Endothelial cell of umbilical vein (primary cell): ENCODE measurements at regions not wholly inside any gene's neighbourhood (a gene's known extent, or its start where the extent isn't known, plus 50 kb on each side); places are given as distances from the start of the nearest gene placed in this dataset.

Experiments
- BruUV-seq: library from RNA; stranded (reverse); fragments of 400-500 nt; replicated peaks from 2 replicates; lab custom pipeline; 2021; lab: Mats Ljungman, UMichigan
- CTCF ChIA-PET: fragments of 300-600, 350-600 bp; sonication (Branson Sonifier 250); formaldehyde crosslinking; loops from one replicate; lab custom pipeline; 2021; ENCODE audit warnings: antibody characterized with exemption, inconsistent platforms; lab: Charles Lee
- POLR2A ChIA-PET: fragments of 300-600, 350-600 bp; sonication (Branson Sonifier 250); formaldehyde crosslinking; loops from one replicate; lab custom pipeline; 2021; ENCODE audit warnings: antibody characterized with exemption, inconsistent platforms; lab: Charles Lee
- DNase-seq: peaks from one replicate; pipeline ENCODE4 v3.0.0-alpha.2; 2011; ENCODE audit warnings: low read depth, low spot score
- FAIRE-seq: peaks from 2 replicates; lab custom pipeline; 2011; peaks lifted over from hg19 to GRCh38; lab: Jason Lieb, UNC
- H2AFZ ChIP-seq: 2 replicates; pipeline ENCODE4 v1.6.0; 2012; ENCODE audit warnings: low read depth, low read length, control low read depth, inconsistent platforms
- H3K27ac ChIP-seq: 2 replicates; pipeline ENCODE4 v1.5.1; 2011; ENCODE audit warnings: low read depth, mild to moderate bottlenecking, control low read depth, low read length, moderate library complexity; ENCODE audit not compliant: insufficient read depth
- H3K27me3 ChIP-seq, 2 experiments: 2 replicates each; pipeline versions ENCODE4 v1.6.0 to v1.6.1; 2011; ENCODE audit warnings: low read length in 2 of 2, mixed read lengths in 1 of 2; ENCODE audit not compliant: control insufficient read depth in 2 of 2, insufficient read depth in 2 of 2
- H3K36me3 ChIP-seq, 2 experiments: 2 replicates in 1 of 2; 3 replicates in 1 of 2; pipeline ENCODE4 v1.5.1; 2011; ENCODE audit warnings: low read length in 2 of 2, mild to moderate bottlenecking in 1 of 2, moderate library complexity in 1 of 2; ENCODE audit not compliant: control insufficient read depth in 2 of 2, insufficient read depth in 2 of 2; ENCODE audit errors: extremely low read depth in 1 of 2
- H3K4me1 ChIP-seq: 3 replicates; pipeline ENCODE4 v1.5.1; 2011; ENCODE audit warnings: mild to moderate bottlenecking, low read length; ENCODE audit not compliant: control insufficient read depth, insufficient read depth; ENCODE audit errors: extremely low read depth
- H3K4me2 ChIP-seq: 2 replicates; pipeline ENCODE4 v1.6.1; 2011; ENCODE audit warnings: low read length, control low read depth, mixed read lengths; ENCODE audit not compliant: insufficient read depth
- H3K4me3 ChIP-seq, 3 experiments: fragments of 200-600 bp in 1 of 3; sonication (generic), shearing (Covaris generic) in 1 of 3; replicated peaks in 1 of 3; 2 replicates each; pipeline ENCODE4 v1.5.1; 2011 to 2016; ENCODE audit warnings: control low read depth in 3 of 3, low read length in 3 of 3, mild to moderate bottlenecking in 2 of 3, inconsistent platforms in 1 of 3, low read depth in 1 of 3, moderate library complexity in 1 of 3; ENCODE audit not compliant: insufficient read depth in 1 of 3
- H3K79me2 ChIP-seq: 2 replicates; pipeline ENCODE4 v1.6.0; 2012; ENCODE audit warnings: low read length, inconsistent platforms; ENCODE audit not compliant: control insufficient read depth, insufficient read depth
- H3K9ac ChIP-seq: replicated peaks from 2 replicates; pipeline ENCODE3; 2011; ENCODE audit warnings: low read length, control low read depth; ENCODE audit not compliant: insufficient read depth; ENCODE audit errors: extremely low read depth
- H3K9me1 ChIP-seq: replicated peaks from 3 replicates; pipeline ENCODE4 v1.6.0; 2011; ENCODE audit warnings: mild to moderate bottlenecking, low read length; ENCODE audit not compliant: control insufficient read depth, insufficient read depth; ENCODE audit errors: extremely low read depth
- H3K9me3 ChIP-seq: replicated peaks from 2 replicates; pipeline ENCODE4 v1.5.1; 2012; ENCODE audit warnings: low read length, inconsistent platforms; ENCODE audit not compliant: control insufficient read depth, insufficient read depth
- H4K20me1 ChIP-seq: replicated peaks from 2 replicates; pipeline ENCODE3; 2011; ENCODE audit warnings: mild to moderate bottlenecking, low read length; ENCODE audit not compliant: control insufficient read depth, insufficient read depth; ENCODE audit errors: extremely low read depth
- CTCF ChIP-seq, 2 donors: IDR thresholded peaks; 1 replicate in 1 of 2; 2 replicates in 1 of 2; pipeline ENCODE4 v1.5.1; 2011; ENCODE audit warnings: low read length in 2 of 2, mild to moderate bottlenecking in 2 of 2, moderate library complexity in 2 of 2, control low read depth in 1 of 2, inconsistent platforms in 1 of 2, low read depth in 1 of 2; ENCODE audit not compliant: insufficient read depth in 1 of 2; ENCODE audit errors: extremely low read depth in 1 of 2
- EZH2 ChIP-seq: IDR thresholded peaks from 2 replicates; pipeline ENCODE4 v1.6.1; 2012; ENCODE audit warnings: borderline replicate concordance, low read depth, mild to moderate bottlenecking, moderate library complexity, low read length, inconsistent platforms; ENCODE audit not compliant: severe bottlenecking
- FOS ChIP-seq: IDR thresholded peaks from 2 replicates; pipeline ENCODE4 v1.6.1; 2011; ENCODE audit warnings: mild to moderate bottlenecking, low read length, moderate library complexity, borderline replicate concordance; ENCODE audit not compliant: insufficient read depth
- GATA2 ChIP-seq: IDR thresholded peaks from 2 replicates; pipeline ENCODE4 v1.7.0; 2011; ENCODE audit warnings: low read depth, mild to moderate bottlenecking, moderate library complexity, mixed read lengths, low read length; ENCODE audit not compliant: insufficient read length, insufficient read depth
- JUN ChIP-seq: IDR thresholded peaks from 2 replicates; pipeline ENCODE4 v1.6.1; 2011; ENCODE audit warnings: borderline replicate concordance, low read depth; ENCODE audit not compliant: insufficient read length, insufficient read depth
- MAX ChIP-seq: IDR thresholded peaks from 2 replicates; pipeline ENCODE4 v1.6.1; 2011; ENCODE audit not compliant: insufficient read depth, insufficient read length
- MYC ChIP-seq: IDR thresholded peaks from one replicate; pipeline ENCODE4 v1.6.1; 2011; ENCODE audit warnings: mild to moderate bottlenecking, low read depth, low read length
- POLR2A ChIP-seq: IDR thresholded peaks from 2 replicates; pipeline ENCODE4 v1.6.1; 2012; ENCODE audit warnings: low read depth, mild to moderate bottlenecking, control low read depth, low read length
- POLR2AphosphoS5 ChIP-seq: IDR thresholded peaks from 2 replicates; pipeline ENCODE4 v1.6.1; 2012; ENCODE audit warnings: low read depth, mild to moderate bottlenecking, control low read depth, low read length, moderate library complexity; ENCODE audit not compliant: insufficient read depth
- dilution Hi-C: fragments of 300-500 bp; cut with MboI; formaldehyde crosslinking; loops from one replicate; pipeline ENCODE4 v1.15.0; 2019; ENCODE audit warnings: low sequenced_read_pairs; ENCODE audit not compliant: extremely low pct_ligation_motif_present
- intact Hi-C: fragments of 100-400 bp; cut with micrococcal nuclease; formaldehyde crosslinking; loops from one replicate; pipeline ENCODE4 v1.10.0; 2022

GRCh38 chr14:66087231-66087630, 398.9 kb upstream of the CCDC196 start:
- Histone ChIP-seq H3K4me3 (no peak overlapping the region), H3K4me1 (no peaks in the 10 kb centered on the region), H3K27ac (no peak overlapping the region), H3K9me3 (no peaks in the 10 kb centered on the region), H3K36me3 (no peaks in the 10 kb centered on the region), H4K20me1 (no peaks in the 10 kb centered on the region), H3K79me2 (no peaks in the 10 kb centered on the region), H3K27me3 (peaks cover 0 to 2% of the 10 kb centered on the region in 2 experiments), H3K9ac (no peak overlapping the region), H2AFZ (no peak overlapping the region), H3K4me2 (no peak overlapping the region), H3K9me1 (no peaks in the 10 kb centered on the region)
- ChIA-PET CTCF (interaction anchor here (1.6 kb wide), 1 partner anchor 14 kb away, joined by 4 read pairs; no protein-coding TSS in a partner anchor), POLR2A (no interaction called here)
- no TSS peak for BruUV-seq
- no peak for DNase-seq
- no peak for FAIRE-seq
- TF ChIP-seq MYC (no peak), MAX (no peak), GATA2 (no peak), CTCF (IDR thresholded peaks at IDR 0.05; ENCODE audit: extremely low read depth in 1 of 2, insufficient read depth in 1 of 2, low read depth in 1 of 2, low read length in 2 of 2) (no peak), JUN (no peak), EZH2 (no peak), FOS (no peak), POLR2AphosphoS5 (no peak), POLR2A (no peak)
- intact Hi-C loops (no loop called here), dilution Hi-C loops (no loop called here)
